Activated naive CD8-positive, alpha-beta T cell treated with anti-CD3 and anti-CD28 coated beads, Interleukin-2, amount 50 U/mL, for 24 hours (primary cell): ENCODE measurements at regions not wholly inside any gene's neighbourhood (a gene's known extent, or its start where the extent isn't known, plus 50 kb on each side); places are given as distances from the start of the nearest gene placed in this dataset.
"Not testable (repeated sequence)": the region's sequence is repeated elsewhere in the genome, so short reads cannot be mapped to it uniquely, and the experiment has no call there.

Source experiments
- ATAC-seq: fragments of 150-1000 bp; cut with Tn5 transposase; one replicate; pipeline ENCODE4 v1.10.0; 2021
- DNase-seq: peaks from one replicate; pipeline ENCODE4 v3.0.0; 2021
- H3K27ac Mint-ChIP-seq: one replicate; pipeline ENCODE4 v1.8.0; 2021; ENCODE audit warnings: mild to moderate bottlenecking, mixed read lengths
- H3K27me3 Mint-ChIP-seq: one replicate; pipeline ENCODE4 v1.8.0; 2021; ENCODE audit warnings: mixed read lengths
- H3K36me3 Mint-ChIP-seq: one replicate; pipeline ENCODE4 v1.8.0; 2021; ENCODE audit warnings: low read depth, mixed read lengths
- H3K4me1 Mint-ChIP-seq: one replicate; pipeline ENCODE4 v1.8.0; 2021; ENCODE audit warnings: mixed read lengths
- H3K4me3 Mint-ChIP-seq: one replicate; pipeline ENCODE4 v1.8.0; 2021; ENCODE audit warnings: mild to moderate bottlenecking, moderate library complexity, mixed read lengths
- H3K9me3 Mint-ChIP-seq: one replicate; pipeline ENCODE4 v1.8.0; 2021; ENCODE audit warnings: mixed read lengths

- no peak overlapping the region for H3K27ac Mint-ChIP-seq
- H3K4me3 Mint-ChIP-seq: no peak overlapping the region
- no peaks in the 10 kb centered on the region for H3K36me3 Mint-ChIP-seq
- ATAC-seq (no peak), DNase-seq (no peak)
- no peaks in the 10 kb centered on the region for H3K27me3 Mint-ChIP-seq
- no peaks in the 10 kb centered on the region for H3K9me3 Mint-ChIP-seq
- no peaks in the 10 kb centered on the region for H3K4me1 Mint-ChIP-seq
Measured at GRCh38 chr3:5476403-5476802, 288.9 kb downstream of the EDEM1 start.

DNA sequence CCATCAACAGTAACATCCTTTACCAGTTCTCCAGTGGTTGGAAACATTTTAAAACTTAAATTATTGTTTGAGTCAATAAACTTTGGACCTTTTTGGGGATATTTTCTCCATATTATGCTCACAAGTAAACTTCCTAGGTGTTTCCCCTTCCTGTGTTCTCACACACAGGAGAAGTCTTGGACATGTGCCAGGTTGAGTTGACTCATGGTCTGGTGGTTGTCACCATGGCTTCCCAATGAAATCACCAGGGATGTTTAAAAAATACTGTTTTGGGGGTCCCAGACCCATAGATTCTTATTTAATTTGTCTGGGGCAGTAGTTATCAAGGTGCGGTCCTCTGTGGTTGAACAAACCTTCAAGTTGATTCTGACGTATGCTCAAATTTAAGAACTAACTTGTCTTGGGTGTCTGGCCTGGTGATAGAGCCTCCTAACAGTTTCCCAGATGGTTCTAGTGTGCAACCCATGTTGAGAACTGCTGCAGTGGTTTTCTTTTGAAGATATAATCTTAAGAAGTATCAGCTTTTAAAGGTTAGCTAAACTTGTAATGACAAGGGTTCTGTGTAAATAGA is 291.8 kb downstream of the EDEM1 start:
- no peak for ATAC-seq
- no peaks in the 10 kb centered on the region for H3K4me1 Mint-ChIP-seq
- H3K9me3 Mint-ChIP-seq: no peaks in the 10 kb centered on the region
- no peaks in the 10 kb centered on the region for H3K27me3 Mint-ChIP-seq
- H3K4me3 Mint-ChIP-seq: no peak overlapping the region
- no peak overlapping the region for H3K27ac Mint-ChIP-seq
- DNase-seq: no peak
- no peaks in the 10 kb centered on the region for H3K36me3 Mint-ChIP-seq

- H3K27me3 Mint-ChIP-seq: no peaks in the 10 kb centered on the region
- DNase-seq: no peak
- H3K27ac Mint-ChIP-seq: no peak overlapping the region
- no peaks in the 10 kb centered on the region for H3K9me3 Mint-ChIP-seq
- no peaks in the 10 kb centered on the region for H3K36me3 Mint-ChIP-seq
- no peak overlapping the region for H3K4me3 Mint-ChIP-seq
- no peaks in the 10 kb centered on the region for H3K4me1 Mint-ChIP-seq
- ATAC-seq: no peak
Measured at GRCh38 chr3:5480190-5480589, 292.7 kb downstream of the EDEM1 start.

DNA sequence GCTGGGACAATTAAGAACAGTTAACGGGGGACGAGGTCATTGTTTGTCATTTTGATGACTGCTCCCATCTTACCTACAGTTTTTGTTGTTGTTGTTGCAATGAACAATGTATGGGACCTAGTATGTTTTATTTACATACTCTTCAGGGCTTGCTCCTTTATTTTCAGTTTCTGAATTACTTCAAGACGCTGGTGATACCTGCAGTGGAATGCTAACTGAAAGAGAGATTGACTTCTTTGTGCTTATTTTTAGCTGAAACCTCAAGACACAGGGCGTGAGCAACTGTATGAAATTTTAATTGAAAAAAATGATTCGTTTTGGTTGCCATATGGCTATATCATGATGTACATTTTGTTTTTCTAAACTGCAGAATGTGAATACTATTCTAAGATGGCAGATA is 297.9 kb downstream of the EDEM1 start:
- no peaks in the 10 kb centered on the region for H3K4me1 Mint-ChIP-seq
- ATAC-seq (no peak), DNase-seq (no peak)
- H3K4me3 Mint-ChIP-seq: no peak overlapping the region
- no peaks in the 10 kb centered on the region for H3K36me3 Mint-ChIP-seq
- H3K9me3 Mint-ChIP-seq: no peaks in the 10 kb centered on the region
- H3K27ac Mint-ChIP-seq: no peak overlapping the region
- no peaks in the 10 kb centered on the region for H3K27me3 Mint-ChIP-seq

GRCh38 chr3:5488771-5489170 is 301.3 kb downstream of the EDEM1 start:
- no peaks in the 10 kb centered on the region for H3K36me3 Mint-ChIP-seq
- DNase-seq: no peak
- no peak overlapping the region for H3K27ac Mint-ChIP-seq
- no peak for ATAC-seq
- peaks cover 1% of the 10 kb centered on the region for H3K27me3 Mint-ChIP-seq
- no peak overlapping the region for H3K4me3 Mint-ChIP-seq
- no peaks in the 10 kb centered on the region for H3K9me3 Mint-ChIP-seq
- H3K4me1 Mint-ChIP-seq: no peaks in the 10 kb centered on the region

- H3K36me3 Mint-ChIP-seq: no peaks in the 10 kb centered on the region
Measured at GRCh38 chr3:5489536-5489935, 302.0 kb downstream of the EDEM1 start.

GRCh38 chr3:5494905-5495519 is 307.5 kb downstream of the EDEM1 start:
- Mint-ChIP-seq H3K4me1 (peaks cover 6% of the 10 kb centered on the region), H3K9me3 (no peaks in the 10 kb centered on the region), H3K27me3 (peaks cover 1% of the 10 kb centered on the region), H3K36me3 (no peaks in the 10 kb centered on the region), H3K4me3 (no peak overlapping the region), H3K27ac (no peak overlapping the region)
- DNase-seq (no peak), ATAC-seq (no peak)

More at GRCh38 chr3:5489536-5489935, 302.0 kb downstream of the EDEM1 start:
- DNase-seq (no peak), ATAC-seq (no peak)
- Mint-ChIP-seq H3K9me3 (no peaks in the 10 kb centered on the region), H3K27ac (no peak overlapping the region), H3K27me3 (peaks cover 1% of the 10 kb centered on the region), H3K4me3 (no peak overlapping the region), H3K4me1 (no peaks in the 10 kb centered on the region)

DNA sequence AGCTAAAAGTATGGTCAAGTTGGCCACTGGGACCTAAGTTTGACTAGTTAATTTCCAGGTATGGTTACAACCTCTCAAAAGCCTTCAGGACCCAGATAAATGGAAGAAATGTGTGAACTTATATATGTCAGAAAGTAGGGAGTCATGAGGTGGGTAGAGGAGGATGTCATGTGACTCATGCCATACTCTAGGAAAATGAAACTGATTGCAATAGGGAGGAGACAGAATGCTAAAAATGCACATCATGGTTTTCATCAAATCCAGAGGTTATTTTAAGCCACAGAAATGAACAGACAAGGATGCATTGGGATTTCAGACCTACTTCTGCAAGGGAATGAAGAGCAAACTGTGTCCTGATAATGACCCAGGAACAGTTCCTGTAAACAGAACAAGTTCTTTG is 310.0 kb downstream of the EDEM1 start:
- DNase-seq (no peak), ATAC-seq (no peak)
- Mint-ChIP-seq H3K36me3 (no peaks in the 10 kb centered on the region), H3K27me3 (peaks cover 1% of the 10 kb centered on the region), H3K4me1 (peaks cover 6% of the 10 kb centered on the region), H3K4me3 (no peak overlapping the region), H3K9me3 (no peaks in the 10 kb centered on the region), H3K27ac (no peak overlapping the region)

DNA sequence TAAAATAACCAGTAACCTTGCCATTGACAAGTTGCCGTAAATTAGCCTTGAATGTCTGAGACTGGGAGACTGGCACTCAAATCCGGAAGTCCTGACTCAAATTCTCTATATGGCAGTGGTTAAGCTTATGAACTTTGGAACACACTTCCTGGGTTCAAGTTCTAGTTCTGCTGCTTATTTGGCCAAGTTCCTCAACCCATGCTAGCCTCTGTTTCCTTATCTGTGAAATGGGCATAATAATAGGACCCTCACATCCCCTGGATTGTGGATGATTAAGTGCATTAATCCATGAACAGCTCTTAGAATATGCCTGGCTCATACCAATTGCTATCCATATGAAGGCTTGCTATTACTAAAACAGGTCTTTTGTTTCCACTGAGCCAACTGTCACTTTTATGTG is 311.5 kb downstream of the EDEM1 start:
- Mint-ChIP-seq H3K27me3 (no peaks in the 10 kb centered on the region), H3K36me3 (no peaks in the 10 kb centered on the region), H3K4me1 (peaks cover 6% of the 10 kb centered on the region), H3K9me3 (no peaks in the 10 kb centered on the region), H3K4me3 (no peak overlapping the region), H3K27ac (no peak overlapping the region)
- DNase-seq (no peak), ATAC-seq (no peak)

DNA sequence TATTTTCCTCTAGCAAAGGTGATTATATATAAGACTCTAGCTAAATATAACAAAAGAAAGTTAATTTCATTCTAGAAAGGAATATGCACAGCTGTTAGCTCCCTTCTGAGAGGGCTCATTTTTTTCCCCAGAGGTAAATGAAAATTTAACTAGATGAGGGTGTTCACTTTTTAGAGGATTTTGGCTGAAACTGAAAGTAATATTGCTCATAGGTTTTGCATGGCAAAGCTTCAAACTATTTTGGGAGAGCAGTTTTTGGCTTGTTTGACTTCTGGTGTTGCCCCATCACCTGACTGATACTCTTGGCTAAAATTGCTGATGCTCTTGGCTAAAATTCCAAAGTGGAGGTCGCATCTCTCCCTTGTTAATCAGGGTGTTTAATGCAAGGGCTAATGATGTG is 311.9 kb downstream of the EDEM1 start:
- peaks cover 6% of the 10 kb centered on the region for H3K4me1 Mint-ChIP-seq
- no peaks in the 10 kb centered on the region for H3K9me3 Mint-ChIP-seq
- H3K36me3 Mint-ChIP-seq: no peaks in the 10 kb centered on the region
- no peak for DNase-seq
- no peak overlapping the region for H3K4me3 Mint-ChIP-seq
- no peak for ATAC-seq
- H3K27ac Mint-ChIP-seq: no peak overlapping the region
- H3K27me3 Mint-ChIP-seq: no peaks in the 10 kb centered on the region

- Mint-ChIP-seq H3K4me1 (peaks cover 6% of the 10 kb centered on the region), H3K27me3 (peaks cover 2% of the 10 kb centered on the region), H3K27ac (no peak overlapping the region), H3K4me3 (no peak overlapping the region), H3K9me3 (peaks cover 9% of the 10 kb centered on the region), H3K36me3 (peaks cover 2% of the 10 kb centered on the region)
- ATAC-seq (no peak), DNase-seq (no peak)
Measured at GRCh38 chr3:5503136-5503535, 315.6 kb downstream of the EDEM1 start.

DNA sequence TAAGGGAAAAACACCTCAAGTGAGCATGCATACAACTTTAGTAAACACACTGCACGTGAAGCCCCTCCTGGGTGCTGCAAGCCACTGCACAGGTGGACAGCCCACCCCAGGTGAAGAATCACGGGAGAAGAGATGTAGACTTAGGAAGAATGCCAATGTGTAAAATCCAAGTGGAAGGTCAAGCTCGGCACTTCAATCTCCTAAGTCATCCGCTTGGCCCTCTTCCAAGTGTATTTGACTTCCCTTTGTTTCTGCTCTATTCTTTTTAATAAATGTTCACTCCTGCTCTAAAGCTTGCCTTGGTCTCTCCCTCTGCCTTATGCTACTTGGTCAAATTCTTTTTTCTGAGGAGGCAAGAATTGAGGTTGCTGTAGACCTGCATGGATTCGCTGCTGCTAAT is 316.6 kb downstream of the EDEM1 start:
- no peak overlapping the region for H3K27ac Mint-ChIP-seq
- H3K27me3 Mint-ChIP-seq: peaks cover 2% of the 10 kb centered on the region
- peaks cover 6% of the 10 kb centered on the region for H3K4me1 Mint-ChIP-seq
- peaks cover 17% of the 10 kb centered on the region for H3K9me3 Mint-ChIP-seq
- H3K4me3 Mint-ChIP-seq: no peak overlapping the region
- peaks cover 2% of the 10 kb centered on the region for H3K36me3 Mint-ChIP-seq
- no peak for DNase-seq
- no peak for ATAC-seq

- no peak for DNase-seq
- no peak overlapping the region for H3K4me3 Mint-ChIP-seq
Measured at GRCh38 chr3:5505163-5505562, 317.7 kb downstream of the EDEM1 start.

DNA sequence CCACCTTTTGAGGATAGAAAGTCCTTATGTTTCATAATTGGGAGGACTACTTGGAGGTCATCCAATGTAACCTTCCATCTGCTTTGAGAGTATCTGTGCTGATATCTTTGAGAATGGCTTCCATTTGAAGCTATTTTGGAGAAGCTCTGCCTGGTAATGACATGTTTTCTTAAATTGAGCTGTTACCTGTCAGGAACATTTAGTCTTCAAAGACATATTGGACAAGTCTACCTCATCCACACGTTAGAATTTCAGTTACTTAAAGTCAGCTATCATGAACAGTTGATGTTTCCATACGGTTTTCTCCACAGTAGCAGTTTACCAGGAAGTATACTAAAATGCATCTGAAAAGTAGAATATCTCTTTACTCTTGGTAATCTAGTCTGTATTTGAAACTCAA is 318.5 kb downstream of the EDEM1 start:
- Mint-ChIP-seq H3K9me3 (peaks cover 26% of the 10 kb centered on the region), H3K4me1 (no peaks in the 10 kb centered on the region), H3K36me3 (peaks cover 2% of the 10 kb centered on the region), H3K27ac (no peak overlapping the region), H3K27me3 (peaks cover 2% of the 10 kb centered on the region), H3K4me3 (no peak overlapping the region)
- ATAC-seq (no peak), DNase-seq (no peak)

More at GRCh38 chr3:5505163-5505562, 317.7 kb downstream of the EDEM1 start:
- H3K27me3 Mint-ChIP-seq: peaks cover 2% of the 10 kb centered on the region
- H3K9me3 Mint-ChIP-seq: peaks cover 24% of the 10 kb centered on the region
- no peaks in the 10 kb centered on the region for H3K4me1 Mint-ChIP-seq
- ATAC-seq: no peak
- H3K27ac Mint-ChIP-seq: no peak overlapping the region
- peaks cover 2% of the 10 kb centered on the region for H3K36me3 Mint-ChIP-seq

DNA sequence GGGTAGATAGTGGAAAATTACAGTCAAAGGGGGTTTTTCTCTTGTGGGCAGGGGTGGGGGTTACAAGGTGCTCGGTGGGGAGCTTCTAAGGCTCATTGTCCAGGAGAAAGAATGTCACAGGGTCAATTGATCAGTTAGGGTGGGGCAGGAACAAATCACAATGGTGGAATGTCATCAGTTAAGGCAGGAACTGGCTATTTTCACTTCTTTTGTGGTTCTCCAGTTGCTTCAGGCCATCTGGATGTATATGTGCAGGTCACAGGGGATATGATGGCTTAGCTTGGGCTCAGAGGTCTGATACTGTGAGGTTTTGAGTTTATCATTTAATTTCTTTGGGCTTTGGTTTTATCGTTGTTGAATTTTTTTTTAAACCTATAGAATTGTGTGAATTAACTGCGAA is 321.4 kb downstream of the EDEM1 start:
- not testable (repeated sequence) for H3K36me3 Mint-ChIP-seq

GRCh38 chr3:5510300-5510699 is 322.8 kb downstream of the EDEM1 start:
- no peak overlapping the region for H3K4me3 Mint-ChIP-seq
- ATAC-seq: no peak
- peaks cover 32% of the 10 kb centered on the region for H3K9me3 Mint-ChIP-seq
- H3K27me3 Mint-ChIP-seq: peaks cover 2% of the 10 kb centered on the region
- H3K36me3 Mint-ChIP-seq: peaks cover 2% of the 10 kb centered on the region
- no peaks in the 10 kb centered on the region for H3K4me1 Mint-ChIP-seq
- DNase-seq: no peak
- no peak overlapping the region for H3K27ac Mint-ChIP-seq

More for the DNA sequence above, 321.4 kb downstream of the EDEM1 start:
- not testable (repeated sequence) for DNase-seq, H3K4me1 Mint-ChIP-seq, H3K4me3 Mint-ChIP-seq, H3K27ac Mint-ChIP-seq, H3K27me3 Mint-ChIP-seq, ATAC-seq
- peaks cover 32% of the 10 kb centered on the region for H3K9me3 Mint-ChIP-seq
